COLO668 (cell line): ENCODE measurements at regions not wholly inside any gene's neighbourhood (a gene's known extent, or its start where the extent isn't known, plus 50 kb on each side); places are given as distances from the start of the nearest gene placed in this dataset.

Source experiments
- DNase-seq: peaks from one replicate; lab custom pipeline; 2025; ENCODE audit not compliant: unreplicated experiment; lab: John Stamatoyannopoulos, UW

- no peak for DNase-seq
These were observed 412.7 kb downstream of the CETN3 start for GRCh38 chr5:89996890-89997289.

DNA sequence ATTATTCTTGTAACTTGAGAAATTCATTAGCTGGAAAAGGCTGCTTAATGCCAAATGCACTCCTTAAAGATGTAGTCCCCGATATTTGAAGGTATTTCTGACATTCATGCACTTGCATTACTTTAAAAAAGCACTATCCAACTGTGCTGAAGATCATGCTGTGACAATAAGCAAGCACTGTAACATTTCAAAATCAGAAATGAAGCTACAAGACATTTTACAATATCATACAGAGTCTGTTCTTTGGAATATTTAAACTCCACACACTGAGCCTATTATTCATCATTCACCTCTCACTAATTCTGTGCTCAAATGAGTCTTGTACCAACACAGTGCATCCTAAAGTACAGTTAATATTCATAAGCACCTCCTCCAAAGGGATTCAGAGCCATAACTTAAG, 413.2 kb downstream of the CETN3 start:
- no peak for DNase-seq

- DNase-seq, result no peak
These were observed 415.3 kb downstream of the CETN3 start for GRCh38 chr5:89994266-89994665.

- DNase-seq, result no peak
These were observed 417.4 kb downstream of the CETN3 start for GRCh38 chr5:89992201-89992600.

DNA sequence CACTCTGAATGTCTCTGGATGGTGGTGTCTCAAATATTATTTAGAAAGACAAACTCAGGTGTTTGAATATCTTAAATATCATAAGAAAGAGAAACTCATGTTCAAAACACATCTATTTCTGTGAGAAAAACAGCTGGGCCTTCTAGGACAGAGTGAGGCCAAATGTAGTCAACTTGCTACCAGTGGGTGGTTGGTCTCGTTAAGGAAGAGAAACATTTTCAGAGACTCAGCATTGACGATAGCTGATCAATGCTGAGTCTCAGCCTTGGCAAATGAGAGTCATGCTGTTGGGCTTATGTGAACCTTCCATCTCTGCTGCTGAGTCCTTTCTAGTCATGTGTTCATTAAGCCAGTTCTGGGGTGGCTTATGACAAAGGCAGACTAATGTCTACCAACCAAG, 418.0 kb downstream of the CETN3 start:
- DNase-seq, result no peak

- no peak for DNase-seq
These were observed 419.8 kb downstream of the CETN3 start for GRCh38 chr5:89989776-89990175.

DNA sequence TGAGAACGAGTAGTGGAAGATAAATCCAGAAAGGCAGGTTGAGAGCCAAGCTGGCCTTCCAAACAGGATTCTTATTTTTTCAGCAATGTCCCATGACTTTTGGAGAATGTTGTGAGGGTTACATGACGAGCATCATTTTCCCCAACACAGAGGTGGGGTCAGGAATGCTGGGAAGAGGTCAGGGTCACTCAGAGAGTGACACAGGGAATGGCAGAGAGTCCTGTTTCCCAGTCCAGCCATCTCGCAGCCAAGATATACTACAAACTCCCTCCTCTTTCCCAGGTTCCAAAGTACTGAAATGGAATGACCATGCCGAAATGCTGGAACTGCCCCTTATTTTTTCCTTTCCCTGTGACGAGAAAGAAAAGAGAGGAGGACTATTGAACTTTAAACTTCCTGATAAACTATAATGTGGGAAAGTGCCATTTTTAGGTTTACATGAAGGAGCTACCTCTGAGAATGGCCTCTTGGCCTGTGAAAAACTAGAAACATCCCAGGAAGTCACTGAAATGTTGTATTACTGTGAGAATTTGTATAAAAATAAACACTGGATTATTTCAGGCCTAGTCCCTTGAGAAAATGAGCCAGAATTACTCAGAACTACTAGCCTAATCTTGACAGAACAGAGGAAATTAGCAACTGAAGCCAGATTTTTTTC, 420.4 kb downstream of the CETN3 start:
- DNase-seq, result no peak

DNA sequence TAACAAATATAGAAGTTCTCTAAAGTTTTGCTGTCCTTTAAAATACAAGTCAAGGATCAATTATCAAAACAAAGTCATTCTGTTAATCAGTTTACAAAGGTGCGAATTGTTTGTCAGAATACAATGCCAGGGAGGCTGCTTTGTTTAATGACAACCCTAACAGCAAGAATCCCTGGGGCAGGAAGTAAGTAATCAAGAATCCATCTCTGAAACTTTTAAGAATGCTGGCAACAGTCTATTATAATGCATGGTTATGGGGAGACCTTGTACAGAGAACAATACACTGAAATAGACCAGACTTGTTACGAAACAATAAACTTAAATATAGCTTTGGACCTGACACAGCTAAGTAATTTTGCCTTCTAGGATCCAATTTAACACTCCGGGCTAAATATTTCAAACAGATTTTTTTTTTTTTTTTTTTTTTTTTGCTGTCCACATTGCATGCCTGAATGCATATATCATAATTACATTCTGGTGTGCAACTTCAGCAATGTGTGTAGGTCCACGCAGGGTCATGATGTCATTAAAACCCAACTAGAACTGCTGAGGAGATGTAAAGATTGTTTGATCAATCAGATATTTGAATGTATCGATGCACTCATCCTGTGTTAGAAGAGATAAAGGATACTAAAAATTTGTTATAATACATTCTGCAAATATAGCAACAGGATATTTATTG, 421.3 kb downstream of the CETN3 start:
- no peak for DNase-seq

- DNase-seq, result no peak
These were observed 426.3 kb downstream of the CETN3 start for GRCh38 chr5:89983216-89983615.

GRCh38 chr5:89981878-89982773, 427.4 kb downstream of the CETN3 start:
- no peak for DNase-seq

- no peak for DNase-seq
These were observed 428.5 kb downstream of the CETN3 start for GRCh38 chr5:89981021-89981420.

DNA sequence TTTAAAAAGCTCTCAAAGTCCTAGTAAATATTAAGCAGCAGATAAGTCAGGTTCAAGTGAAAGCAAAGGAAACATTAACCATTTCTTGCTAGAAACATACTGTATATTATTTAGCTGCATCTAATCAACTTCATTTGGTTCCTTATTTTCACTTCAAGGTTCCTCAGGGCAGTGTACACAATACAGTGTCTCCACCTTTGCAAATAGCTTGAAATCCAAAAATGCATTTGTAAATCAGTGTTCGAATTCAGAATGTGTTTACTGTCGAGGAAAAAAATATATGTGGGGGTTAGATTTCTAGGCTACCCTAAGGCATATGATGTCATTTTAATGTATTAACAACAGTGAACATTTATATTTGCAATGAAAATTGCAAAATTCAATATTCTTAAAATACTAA, 436.0 kb downstream of the CETN3 start:
- DNase-seq, result no peak

GRCh38 chr5:89972901-89973300, 436.7 kb downstream of the CETN3 start:
- DNase-seq, result no peak

GRCh38 chr5:89968958-89969381, 440.6 kb downstream of the CETN3 start:
- DNase-seq, result no peak

DNA sequence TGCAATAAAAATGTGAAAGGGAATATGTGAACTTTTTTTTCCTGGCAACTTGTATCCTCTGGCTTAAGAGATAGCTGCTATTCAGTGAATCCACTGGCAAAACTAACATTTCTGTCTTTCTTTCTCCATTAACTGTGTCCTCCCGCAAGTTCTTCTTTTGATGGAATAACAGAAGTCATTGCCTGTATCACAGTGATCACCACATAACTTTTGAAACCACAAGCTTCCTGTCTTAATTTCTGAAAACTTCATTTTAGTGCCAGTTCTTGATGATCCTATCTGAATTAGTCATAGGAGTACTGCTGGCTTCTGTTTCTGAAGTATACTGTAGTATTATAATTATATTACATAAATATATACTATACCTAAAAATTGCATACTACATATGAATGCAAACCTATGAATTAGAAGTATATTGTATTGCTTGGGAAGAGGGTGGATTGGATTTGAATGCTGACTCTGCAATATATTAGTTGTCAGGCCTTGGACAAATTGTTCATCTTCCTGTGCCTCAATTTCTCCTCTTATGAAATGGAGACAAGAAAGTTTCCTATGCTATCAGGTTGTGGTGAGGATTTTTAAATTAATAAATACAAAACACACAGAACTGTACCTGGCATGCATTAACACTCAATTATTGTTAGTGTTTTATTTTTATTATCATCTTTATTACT, 441.6 kb downstream of the CETN3 start:
- DNase-seq, result no peak

GRCh38 chr5:89956838-89957237, 452.7 kb downstream of the CETN3 start:
- no peak for DNase-seq

DNA sequence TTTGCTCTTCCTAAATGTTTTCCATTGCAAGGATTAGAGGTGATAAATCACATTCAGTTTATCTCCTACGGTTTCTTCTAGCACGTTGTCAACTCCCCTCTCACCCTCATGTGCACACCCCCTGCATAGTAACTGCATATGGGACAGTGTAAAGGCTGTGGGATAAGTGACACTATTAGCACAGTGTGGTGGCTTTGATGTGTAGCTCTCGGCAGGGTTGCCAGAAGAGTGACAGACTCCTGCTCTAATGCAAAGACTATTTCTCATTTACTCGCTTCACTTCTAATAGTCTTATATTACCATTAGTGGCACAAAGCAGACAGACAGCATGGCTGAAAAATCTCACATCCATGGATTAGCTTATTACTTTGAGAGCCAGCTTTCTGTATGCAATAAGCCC, 454.6 kb downstream of the CETN3 start:
- no peak for DNase-seq

DNA sequence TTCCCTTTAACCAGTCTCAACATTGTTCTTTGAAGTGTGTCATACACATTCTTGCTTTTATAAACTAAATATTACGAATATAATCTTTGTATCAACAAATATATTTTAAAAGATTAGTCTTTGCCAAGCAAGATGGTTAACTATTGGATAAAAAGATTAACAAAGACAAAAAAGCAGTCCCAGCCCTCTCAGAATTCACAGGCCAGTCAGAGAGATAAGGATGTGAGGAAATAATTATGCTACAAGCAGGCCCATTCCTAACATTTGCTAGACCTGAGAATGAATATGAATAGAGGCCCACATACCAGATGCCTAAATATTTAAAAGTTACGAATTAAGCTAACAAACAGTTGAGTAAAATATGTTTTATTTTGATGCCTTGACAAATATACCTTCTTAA, 457.7 kb downstream of the CETN3 start:
- no peak for DNase-seq

GRCh38 chr5:89950234-89950633, 459.3 kb downstream of the CETN3 start:
- DNase-seq, result no peak

- DNase-seq, result no peak
These were observed 460.6 kb downstream of the CETN3 start for GRCh38 chr5:89948977-89949376.

- DNase-seq, result no peak
These were observed 462.6 kb downstream of the CETN3 start for GRCh38 chr5:89946916-89947315.
